ENCODE measurements at regions not wholly inside any gene's neighbourhood (a gene's known extent, or its start where the extent isn't known, plus 50 kb on each side); places are given as distances from the start of the nearest gene placed in this dataset.
A peak's percentile ranks its signal among the peaks of the same experiment; 100 is the strongest.

- H3K9me3 ChIP-seq (replicated peaks in 1 of 3): no peaks in the 10 kb centered on the region
- no peak overlapping the region for H3K4me3 ChIP-seq
- TF ChIP-seq POLR2A (IDR thresholded peaks at IDR 0.05) (no peak), CTCF (IDR thresholded peaks at IDR 0.05) (no peak)
- DNase-seq: peak; percentile 28 to 73 (median 45)
- intact Hi-C loops (cut with DNase I): no loop called here
- 49 to 66% (median 53%) methylated on average over 2 to 3 of the region's 3 CpGs for WGBS, 4 donors
- H3K4me1 ChIP-seq (replicated peaks in 1 of 2): no peaks in the 10 kb centered on the region
- H3K36me3 ChIP-seq (replicated peaks in 1 of 2): no peaks in the 10 kb centered on the region
- H3K27ac ChIP-seq: peak overlapping the region in 1 of 5 donors; percentile 22
- no peaks in the 10 kb centered on the region for H3K27me3 ChIP-seq
Observed at GRCh38 chr17:33500151-33500550, 207.1 kb upstream of the ASIC2 start.

GRCh38 chr17:33501185-33501584, 208.1 kb upstream of the ASIC2 start:
- no peak overlapping the region for H3K27ac ChIP-seq
- TF ChIP-seq POLR2A (IDR thresholded peaks at IDR 0.05): no peak
- TF ChIP-seq CTCF (IDR thresholded peaks at IDR 0.05): no peak
- H3K4me1 ChIP-seq (replicated peaks in 1 of 2): no peaks in the 10 kb centered on the region
- intact Hi-C loops (cut with DNase I): no loop called here
- WGBS, 4 donors: 74 to 89% (median 85%) methylated on average over 5 to 6 of the region's 6 CpGs
- no peaks in the 10 kb centered on the region for H3K9me3 ChIP-seq (replicated peaks in 1 of 3)
- no peak for DNase-seq
- H3K36me3 ChIP-seq (replicated peaks in 1 of 2): no peaks in the 10 kb centered on the region
- no peaks in the 10 kb centered on the region for H3K27me3 ChIP-seq
- no peak overlapping the region for H3K4me3 ChIP-seq

- intact Hi-C loops (cut with DNase I): no loop called here
- no peak for TF ChIP-seq CTCF (IDR thresholded peaks at IDR 0.05)
- no peak for TF ChIP-seq POLR2A (IDR thresholded peaks at IDR 0.05)
- H3K36me3 ChIP-seq (replicated peaks in 1 of 2): no peaks in the 10 kb centered on the region
- H3K9me3 ChIP-seq (replicated peaks in 1 of 3): no peaks in the 10 kb centered on the region
- no peaks in the 10 kb centered on the region for H3K27me3 ChIP-seq
- no peak overlapping the region for H3K4me3 ChIP-seq
- no peak overlapping the region for H3K27ac ChIP-seq
- WGBS, 4 donors: 67 to 83% (median 74%) methylated on average over 1 to 2 of the region's 2 CpGs
- DNase-seq: no peak
- H3K4me1 ChIP-seq (replicated peaks in 1 of 2): peaks cover 0 to 12% of the 10 kb centered on the region in 2 donors
Observed at GRCh38 chr17:33504571-33504970, 211.5 kb upstream of the ASIC2 start.

- WGBS, 4 donors: 40 to 51% (median 44%) methylated on average over 11 of the region's 11 CpGs
- peaks cover 0 to 19% of the 10 kb centered on the region in 2 donors for H3K4me1 ChIP-seq (replicated peaks in 1 of 2)
- TF ChIP-seq POLR2A (IDR thresholded peaks at IDR 0.05): no peak
- TF ChIP-seq CTCF (IDR thresholded peaks at IDR 0.05): no peak
- H3K36me3 ChIP-seq (replicated peaks in 1 of 2): no peaks in the 10 kb centered on the region
- DNase-seq: peak; percentile 25 to 84 (median 52)
- peak overlapping the region in 2 of 5 donors; percentile 40 to 61 for H3K27ac ChIP-seq
- no peak overlapping the region for H3K4me3 ChIP-seq
- H3K9me3 ChIP-seq (replicated peaks in 1 of 3): no peaks in the 10 kb centered on the region
- intact Hi-C loops (cut with DNase I): no loop called here
- H3K27me3 ChIP-seq: no peaks in the 10 kb centered on the region
Observed at GRCh38 chr17:33506889-33507650, 214.0 kb upstream of the ASIC2 start.
